Epithelial cell of proximal tubule (primary cell): ENCODE measurements at regions not wholly inside any gene's neighbourhood (a gene's known extent, or its start where the extent isn't known, plus 50 kb on each side); places are given as distances from the start of the nearest gene placed in this dataset.
A peak's percentile ranks its signal among the peaks of the same experiment; 100 is the strongest.

ENCODE experiments used
- DNase-seq: peaks from one replicate; pipeline ENCODE4 v3.0.0-alpha.2; 2011; ENCODE audit warnings: low read depth
- H3K4me3 ChIP-seq: 2 replicates; pipeline ENCODE4 v1.5.1; 2011; ENCODE audit warnings: low read depth, mild to moderate bottlenecking, low read length
- TF ChIP-seq, protein P1 (sequence below): conservative IDR thresholded peaks from 2 replicates; pipeline ENCODE4 v1.5.1; 2012; ENCODE audit warnings: low read depth, mild to moderate bottlenecking, low read length

DNA sequence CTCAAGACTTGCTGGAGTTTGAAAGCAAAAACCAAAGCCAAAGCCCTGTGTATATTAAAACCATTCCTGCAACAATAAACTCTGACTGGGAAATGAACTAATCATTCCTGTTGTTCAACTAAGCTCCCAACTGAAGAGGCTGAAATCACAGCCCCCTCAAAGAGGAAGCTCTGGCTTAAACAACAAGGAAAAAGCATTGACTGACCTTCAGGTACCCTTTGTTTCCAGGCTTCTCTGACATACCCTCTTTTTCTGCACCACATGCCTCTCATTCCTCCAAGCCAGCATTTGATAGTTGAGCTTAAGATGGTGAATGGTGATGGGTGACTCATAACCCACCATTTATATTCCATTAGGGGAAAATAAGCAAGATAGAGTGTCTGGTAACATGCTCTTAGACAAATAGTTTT is 470.9 kb upstream of the SOX9 start:
- no peak for DNase-seq
- TF ChIP-seq, protein P1, sequence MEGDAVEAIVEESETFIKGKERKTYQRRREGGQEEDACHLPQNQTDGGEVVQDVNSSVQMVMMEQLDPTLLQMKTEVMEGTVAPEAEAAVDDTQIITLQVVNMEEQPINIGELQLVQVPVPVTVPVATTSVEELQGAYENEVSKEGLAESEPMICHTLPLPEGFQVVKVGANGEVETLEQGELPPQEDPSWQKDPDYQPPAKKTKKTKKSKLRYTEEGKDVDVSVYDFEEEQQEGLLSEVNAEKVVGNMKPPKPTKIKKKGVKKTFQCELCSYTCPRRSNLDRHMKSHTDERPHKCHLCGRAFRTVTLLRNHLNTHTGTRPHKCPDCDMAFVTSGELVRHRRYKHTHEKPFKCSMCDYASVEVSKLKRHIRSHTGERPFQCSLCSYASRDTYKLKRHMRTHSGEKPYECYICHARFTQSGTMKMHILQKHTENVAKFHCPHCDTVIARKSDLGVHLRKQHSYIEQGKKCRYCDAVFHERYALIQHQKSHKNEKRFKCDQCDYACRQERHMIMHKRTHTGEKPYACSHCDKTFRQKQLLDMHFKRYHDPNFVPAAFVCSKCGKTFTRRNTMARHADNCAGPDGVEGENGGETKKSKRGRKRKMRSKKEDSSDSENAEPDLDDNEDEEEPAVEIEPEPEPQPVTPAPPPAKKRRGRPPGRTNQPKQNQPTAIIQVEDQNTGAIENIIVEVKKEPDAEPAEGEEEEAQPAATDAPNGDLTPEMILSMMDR, result no peak

GRCh38 chr17:71655542-71655941 is 465.3 kb upstream of the SOX9 start:
- TF ChIP-seq, protein P1, result no peak
- no peak overlapping the region for H3K4me3 ChIP-seq
- DNase-seq, result no peak

More for the DNA sequence above, 470.9 kb upstream of the SOX9 start:
- no peak overlapping the region for H3K4me3 ChIP-seq

DNA sequence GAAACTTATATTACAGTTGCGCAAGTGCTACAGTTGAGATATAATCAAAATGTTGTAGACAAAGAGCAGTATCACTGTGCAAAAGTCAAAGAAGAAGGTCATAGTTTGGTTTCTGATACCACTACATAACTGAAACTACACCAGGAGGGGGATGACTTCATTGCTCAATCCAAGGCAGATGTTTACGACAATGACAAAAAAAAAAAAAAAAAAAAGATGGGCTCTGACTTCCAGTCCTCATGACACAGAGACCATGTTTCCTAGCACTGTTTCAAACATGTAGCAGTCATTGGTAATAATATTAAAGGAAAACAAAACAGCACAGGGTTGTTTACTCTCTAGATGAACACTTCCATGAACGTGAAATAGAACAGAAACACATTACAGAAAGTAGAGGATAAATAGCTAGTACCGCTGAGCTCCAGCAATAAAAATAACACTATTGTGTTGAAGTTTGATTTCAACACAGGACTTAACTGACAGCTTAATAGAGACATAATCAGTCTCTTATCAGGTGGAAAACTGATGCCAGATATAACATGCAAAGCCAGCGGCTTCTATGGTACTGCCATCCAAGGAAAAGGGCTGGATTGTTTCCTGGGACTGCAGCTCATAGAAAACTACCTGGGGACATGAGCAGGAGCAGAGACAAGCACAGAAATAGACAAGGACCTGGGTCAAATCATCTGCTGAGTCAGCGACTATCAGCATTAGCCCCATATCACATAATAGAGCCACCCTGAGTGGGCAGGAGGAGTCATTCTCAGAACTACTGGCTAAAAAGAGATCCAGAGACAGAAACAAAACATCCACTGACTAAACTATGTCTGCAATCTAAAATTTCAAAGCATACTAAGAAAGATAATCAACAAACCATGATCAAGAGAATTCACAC is 463.6 kb upstream of the SOX9 start:
- H3K4me3 ChIP-seq, result no peak overlapping the region
- DNase-seq, result no peak
- TF ChIP-seq, protein P1, result no peak

GRCh38 chr17:71658996-71659395 is 461.8 kb upstream of the SOX9 start:
- TF ChIP-seq, protein P1, result no peak
- H3K4me3 ChIP-seq, result no peak overlapping the region
- no peak for DNase-seq

GRCh38 chr17:71664861-71665260 is 456.0 kb upstream of the SOX9 start:
- TF ChIP-seq, protein P1, result no peak
- no peak for DNase-seq
- no peak overlapping the region for H3K4me3 ChIP-seq

DNA sequence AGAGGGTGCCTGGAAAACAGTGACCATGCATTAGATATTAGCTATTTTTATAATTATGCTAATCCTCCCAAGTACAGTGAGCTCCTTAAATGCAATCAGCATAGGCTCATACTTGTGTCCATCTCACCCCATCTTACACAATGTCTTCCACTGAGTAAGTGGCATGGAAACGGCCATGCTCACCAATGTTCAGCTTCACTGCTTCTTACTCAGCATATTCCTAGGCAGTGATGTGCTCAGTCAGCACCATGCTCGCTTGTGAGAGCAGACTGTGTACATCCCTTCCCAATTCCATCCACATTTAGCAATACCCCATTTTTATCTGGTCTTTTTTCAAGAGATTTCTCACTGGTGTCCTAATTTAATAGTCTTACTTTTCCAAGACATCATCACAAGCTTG is 454.8 kb upstream of the SOX9 start:
- TF ChIP-seq, protein P1, result no peak
- DNase-seq, result peak; percentile 69
- no peak overlapping the region for H3K4me3 ChIP-seq

- TF ChIP-seq, protein P1, result no peak
- no peak overlapping the region for H3K4me3 ChIP-seq
- DNase-seq, result no peak
Measured at GRCh38 chr17:71667661-71668060, 453.2 kb upstream of the SOX9 start.
